GM19455 (cell line): ENCODE measurements at regions not wholly inside any gene's neighbourhood (a gene's known extent, or its start where the extent isn't known, plus 50 kb on each side); places are given as distances from the start of the nearest gene placed in this dataset.

Experiments
- ATAC-seq: cut with Tn5 transposase; IDR thresholded peaks from one replicate; pipeline ENCODE4 v1.9.1; 2021; ENCODE audit not compliant: unreplicated experiment

DNA sequence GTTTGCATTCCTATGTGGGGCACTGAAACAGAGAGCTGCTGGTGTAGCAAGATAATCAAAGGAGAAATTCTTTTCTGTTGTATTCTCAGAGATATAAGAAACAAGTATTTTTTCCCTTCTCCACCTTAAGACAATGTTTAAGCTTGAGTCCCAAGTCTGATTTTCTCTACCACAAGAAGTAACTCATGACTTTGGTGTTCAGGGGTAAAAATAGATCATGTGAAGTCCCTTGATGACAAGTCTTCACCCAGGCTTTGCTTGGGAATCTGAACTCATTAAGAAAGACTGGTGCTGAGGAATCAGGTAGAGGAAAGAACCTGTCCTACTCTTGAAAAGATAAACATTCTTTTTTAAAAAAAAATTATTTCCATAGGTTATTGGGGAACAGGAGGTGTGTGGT is 205.6 kb downstream of the ALDH8A1 start:
- no peak for ATAC-seq

DNA sequence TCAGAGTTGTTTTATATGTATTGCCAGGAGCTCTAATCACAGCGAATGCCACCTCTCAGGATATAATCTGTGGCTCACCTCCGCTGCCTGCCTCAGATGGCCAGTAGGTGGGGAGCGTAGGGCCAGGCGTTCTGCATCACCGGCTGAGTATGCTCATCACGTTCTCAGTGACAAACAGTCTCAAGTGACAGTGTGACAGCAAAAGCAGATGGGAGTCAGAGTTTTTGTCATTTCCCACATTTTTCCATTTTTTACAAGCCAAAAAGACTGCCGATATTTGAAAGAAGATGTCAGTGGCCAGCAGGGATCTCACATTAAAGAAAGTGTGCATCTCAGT is 208.7 kb downstream of the ALDH8A1 start:
- no peak for ATAC-seq

DNA sequence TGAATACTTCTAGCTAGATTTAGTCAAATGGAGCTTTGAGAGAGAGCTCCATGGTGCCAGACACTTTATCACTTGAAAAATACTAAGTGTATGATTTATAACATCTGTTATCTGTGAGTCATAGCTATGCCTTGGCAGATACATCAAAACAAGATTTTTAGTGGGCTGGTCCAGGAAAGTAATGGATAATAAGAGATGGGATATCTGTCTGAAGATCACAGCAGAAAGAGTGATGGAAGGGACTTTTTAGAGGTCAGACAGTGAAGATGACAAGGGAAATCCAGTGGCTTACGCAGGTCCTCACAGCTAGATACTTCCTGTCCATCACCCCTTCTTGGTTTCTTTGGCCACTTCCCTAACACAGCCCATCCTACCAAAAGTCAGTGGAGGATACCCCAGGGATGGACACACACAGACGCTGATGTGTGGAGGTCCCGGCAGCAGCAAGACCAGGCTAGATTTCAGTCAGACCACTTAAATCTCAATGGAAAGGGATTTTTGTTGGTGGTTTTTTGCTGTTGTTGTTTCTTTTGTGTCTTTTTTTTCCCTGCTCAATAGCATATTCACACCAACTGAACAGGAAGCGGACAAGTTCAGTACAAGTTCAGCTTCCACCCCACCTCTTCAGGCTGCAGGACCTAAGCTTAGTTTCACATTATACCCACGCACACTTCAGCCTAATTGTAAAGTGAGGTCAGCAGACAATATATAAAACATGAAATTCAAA is 209.3 kb downstream of the ALDH8A1 start:
- ATAC-seq, result no peak

DNA sequence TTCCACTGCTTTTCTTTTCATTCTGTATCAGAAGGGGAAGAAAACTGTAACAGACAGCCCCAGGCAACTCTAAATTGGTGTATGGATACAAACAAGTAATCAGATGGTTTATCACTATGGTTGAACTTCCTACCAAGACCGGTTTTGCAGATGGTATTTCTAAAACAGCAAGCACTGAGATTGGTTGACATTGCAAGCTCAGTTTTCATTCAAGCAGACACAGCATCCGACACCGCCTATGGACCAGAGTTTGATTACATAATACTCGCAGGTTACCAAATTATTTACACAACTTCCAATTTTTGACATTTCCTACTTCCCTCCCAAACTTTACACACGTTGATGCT is 209.9 kb downstream of the ALDH8A1 start:
- ATAC-seq, result no peak

DNA sequence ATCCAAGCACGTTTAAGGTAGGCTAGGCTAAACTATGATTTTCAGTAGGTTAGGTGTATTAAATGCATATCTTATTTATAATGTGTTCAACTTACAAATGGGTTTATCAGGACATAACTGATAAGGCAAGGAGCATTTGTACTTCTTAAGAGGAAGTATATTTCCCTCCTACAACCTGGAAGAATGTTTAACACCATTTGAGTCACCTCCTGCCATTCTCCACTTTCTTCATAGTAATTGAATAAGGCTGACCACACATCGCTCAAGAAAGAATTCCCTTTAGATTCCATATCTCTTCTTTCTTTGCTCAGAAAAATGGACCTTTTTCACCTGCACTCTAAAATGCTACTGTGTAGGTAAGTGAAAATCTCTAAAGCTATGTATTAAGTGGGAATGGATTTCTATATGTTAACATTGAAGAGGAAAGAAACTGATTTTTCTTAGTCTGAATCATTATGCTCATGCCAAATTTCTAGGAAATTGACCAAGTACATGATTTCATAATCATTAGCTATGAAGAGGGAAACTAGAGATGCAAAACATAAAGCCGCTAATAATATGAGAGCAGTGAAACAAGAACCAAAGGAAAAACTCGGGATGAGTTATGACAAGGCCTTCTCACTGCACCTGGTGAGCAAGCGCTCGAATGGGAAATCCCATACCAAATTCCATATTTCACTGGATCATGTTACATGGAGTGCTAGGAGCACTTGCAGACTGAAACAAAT is 210.4 kb downstream of the ALDH8A1 start:
- ATAC-seq, result no peak

DNA sequence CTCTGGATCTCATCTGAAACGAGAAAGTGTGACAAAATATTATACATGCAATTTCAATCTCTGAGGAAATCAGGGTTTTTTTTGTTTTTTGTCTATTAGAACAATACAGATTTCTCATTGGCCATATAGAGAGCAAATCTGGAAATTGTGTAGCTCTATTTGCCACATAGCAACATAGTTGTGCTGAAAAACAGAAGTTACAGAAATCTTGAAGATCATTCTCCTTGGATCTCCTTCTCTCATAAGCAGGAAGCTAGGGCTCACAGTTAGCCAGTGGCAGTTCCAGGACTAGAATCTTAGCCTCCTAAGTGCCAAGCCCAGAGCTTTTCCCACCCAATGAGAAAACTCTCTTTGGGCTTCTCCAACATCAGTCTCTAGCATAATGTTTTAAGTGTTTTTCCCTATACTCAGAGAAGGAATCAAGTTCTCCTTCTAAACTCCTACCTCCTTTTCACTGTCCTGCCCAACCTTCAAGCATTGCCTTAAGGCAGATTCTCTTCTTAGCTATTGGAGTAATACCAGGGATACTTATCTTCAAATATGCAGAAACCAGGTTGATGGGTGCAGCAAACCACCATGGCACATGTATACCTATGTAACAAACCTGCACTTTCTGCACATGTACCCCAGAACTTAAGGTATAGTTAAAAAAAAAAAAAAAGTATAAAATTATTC is 211.6 kb downstream of the ALDH8A1 start:
- ATAC-seq, result no peak

DNA sequence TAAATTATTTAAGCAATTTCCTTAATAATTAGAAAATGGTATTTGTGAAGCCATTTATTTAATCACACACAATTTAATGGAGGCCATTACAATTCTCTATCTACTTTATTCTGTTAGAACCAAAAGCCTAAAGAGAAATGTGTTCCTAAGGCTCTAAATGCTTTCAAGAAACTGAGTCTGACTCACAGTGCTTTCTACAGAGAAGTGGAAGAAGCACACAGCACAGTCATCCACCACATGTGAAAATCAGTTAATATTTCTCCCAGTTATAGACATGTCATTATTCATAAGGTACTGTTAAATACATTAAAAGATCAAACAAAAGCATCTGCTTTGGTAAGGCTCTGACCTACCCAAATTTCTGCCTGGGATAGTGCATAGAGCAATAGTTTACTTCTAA is 214.4 kb downstream of the ALDH8A1 start:
- ATAC-seq, result no peak

DNA sequence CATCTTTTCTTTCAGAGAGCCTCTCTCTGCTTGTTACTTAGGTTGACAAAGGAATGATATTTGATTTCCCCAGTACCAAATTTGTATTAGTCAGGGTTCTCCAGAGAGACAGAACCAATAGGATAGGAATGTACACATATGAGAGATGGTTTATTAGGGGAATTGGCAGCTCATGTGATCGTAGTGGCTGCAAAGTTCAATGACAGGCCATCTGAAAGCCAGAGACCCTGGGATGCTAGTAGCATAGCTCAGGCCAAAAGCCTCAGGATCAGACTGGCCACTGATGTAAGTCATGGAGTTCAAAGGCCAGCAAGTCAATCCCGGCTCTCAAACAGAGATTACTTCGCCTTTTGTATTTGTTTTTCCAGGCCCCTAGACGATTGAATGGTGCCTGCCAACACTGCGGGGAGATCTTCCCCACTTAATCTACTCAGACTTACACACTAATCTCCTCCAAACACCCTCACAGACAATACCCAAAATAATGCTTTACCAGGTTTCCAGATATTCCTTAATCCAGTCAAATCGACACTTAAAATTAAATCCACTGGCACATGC is 215.5 kb downstream of the ALDH8A1 start:
- ATAC-seq, result no peak

GRCh38 chr6:134733801-134734200 is 216.1 kb downstream of the ALDH8A1 start:
- no peak for ATAC-seq

DNA sequence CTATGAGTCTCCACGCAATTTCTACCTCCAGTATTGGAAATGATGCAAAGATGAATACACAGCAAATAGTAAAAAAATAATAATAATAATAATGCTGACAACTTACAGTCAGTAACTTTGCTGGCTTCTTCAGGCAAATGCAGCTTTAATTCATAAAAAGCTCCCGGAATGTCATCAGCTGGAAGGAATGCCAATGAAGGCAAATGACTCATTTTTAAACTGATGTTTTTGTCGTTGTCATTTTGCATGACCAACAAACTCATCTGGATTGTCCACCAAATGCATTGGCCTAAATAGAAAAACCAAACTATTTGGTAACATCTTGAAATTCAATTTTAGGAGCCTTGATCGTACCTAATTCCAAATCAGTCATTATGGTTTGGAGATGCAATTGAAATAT is 217.1 kb downstream of the ALDH8A1 start:
- no peak for ATAC-seq

GRCh38 chr6:134731615-134732014 is 218.3 kb downstream of the ALDH8A1 start:
- no peak for ATAC-seq

DNA sequence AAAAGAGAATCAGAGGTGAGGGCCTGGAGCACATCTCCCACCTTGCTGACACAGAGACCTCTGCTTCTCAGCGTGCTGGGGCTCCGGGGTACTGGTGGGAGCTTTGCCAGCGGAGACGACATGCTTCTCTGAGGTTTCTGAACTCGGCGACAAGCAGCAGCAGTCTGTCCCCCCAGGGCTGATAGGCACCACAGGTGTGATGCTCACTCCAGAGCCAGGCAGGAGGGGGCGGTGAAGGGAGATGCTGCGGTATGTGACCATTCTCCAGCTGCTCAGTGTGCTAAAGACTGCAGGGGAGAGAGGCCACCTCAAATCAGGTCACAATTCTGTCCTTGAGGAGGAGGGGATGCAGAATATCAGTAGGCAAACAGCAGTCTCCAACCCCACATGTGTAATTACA is 219.9 kb downstream of the ALDH8A1 start:
- no peak for ATAC-seq

GRCh38 chr6:134729561-134729960 is 220.3 kb downstream of the ALDH8A1 start:
- no peak for ATAC-seq

- no peak for ATAC-seq
Measured at GRCh38 chr6:134727081-134727480, 222.8 kb downstream of the ALDH8A1 start.

DNA sequence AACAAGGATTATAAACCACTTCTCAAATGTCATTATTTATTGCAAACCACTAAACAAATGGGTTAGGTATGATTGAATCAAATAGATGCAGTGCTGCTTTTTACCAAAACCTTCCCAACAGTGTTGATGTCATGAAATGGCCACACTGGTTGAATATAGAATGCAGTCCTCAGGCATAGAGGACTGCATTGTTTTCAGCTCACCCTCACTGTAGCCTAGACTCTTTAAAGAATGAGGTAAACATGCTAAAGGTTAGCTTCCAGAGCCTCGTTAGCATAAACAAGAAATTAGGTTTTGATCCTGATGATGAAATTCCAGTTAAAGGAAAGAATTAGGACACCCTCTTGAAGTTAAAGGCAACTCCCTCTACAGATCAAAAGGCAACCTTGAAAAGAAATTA is 224.3 kb downstream of the ALDH8A1 start:
- no peak for ATAC-seq

GRCh38 chr6:134724771-134725340 is 225.0 kb downstream of the ALDH8A1 start:
- no peak for ATAC-seq

GRCh38 chr6:134723081-134723871 is 226.6 kb downstream of the ALDH8A1 start:
- no peak for ATAC-seq

DNA sequence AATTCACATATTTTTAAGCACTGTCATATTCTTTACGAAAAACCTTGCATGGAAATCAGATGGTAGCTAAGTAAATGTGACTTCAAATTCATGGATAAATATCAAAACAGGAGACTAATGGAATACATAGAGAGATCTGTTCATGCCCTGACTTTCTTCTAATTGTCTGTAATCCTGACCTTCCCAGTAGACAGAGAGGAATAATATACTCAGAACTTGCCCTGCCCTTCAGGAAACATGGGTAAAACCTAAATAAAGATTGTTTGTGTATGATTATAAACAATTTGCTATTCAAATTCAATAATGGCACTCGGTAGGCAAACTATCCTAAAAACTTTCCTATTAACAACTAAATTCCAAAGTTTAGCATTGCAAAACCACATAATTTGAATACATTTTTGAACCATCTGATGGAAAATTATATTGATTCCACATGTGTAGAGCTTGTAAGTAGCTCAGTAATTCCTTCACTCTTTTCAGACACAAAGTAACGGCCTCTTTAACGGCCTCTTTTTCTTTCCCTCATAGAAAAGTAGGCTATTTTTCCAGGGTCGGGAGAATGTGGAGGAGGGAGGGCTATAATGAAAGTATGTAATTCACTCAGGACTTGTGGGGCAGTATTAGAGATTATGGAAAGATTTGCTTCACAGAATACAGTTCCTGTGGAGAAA is 227.6 kb downstream of the ALDH8A1 start:
- no peak for ATAC-seq

DNA sequence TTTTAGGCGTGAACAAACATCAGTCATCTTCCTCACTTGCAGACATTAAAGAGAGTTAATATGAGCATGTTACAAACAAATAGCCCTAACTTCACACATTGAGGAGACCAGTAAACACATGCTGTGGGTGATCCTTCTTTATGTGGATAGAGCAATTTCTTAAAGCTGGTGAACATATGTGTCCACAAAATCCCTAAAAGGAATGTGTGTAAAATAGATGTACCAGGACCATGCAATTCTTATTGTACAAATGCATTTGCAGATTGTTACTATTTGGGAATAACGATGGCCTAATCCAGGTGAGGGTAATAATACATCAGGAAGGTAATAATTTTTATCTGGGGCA is 228.9 kb downstream of the ALDH8A1 start:
- no peak for ATAC-seq

GRCh38 chr6:134720353-134721059 is 229.4 kb downstream of the ALDH8A1 start:
- no peak for ATAC-seq
